ENCODE measurements at regions not wholly inside any gene's neighbourhood (a gene's known extent, or its start where the extent isn't known, plus 50 kb on each side); places are given as distances from the start of the nearest gene placed in this dataset.
A peak's percentile ranks its signal among the peaks of the same experiment; 100 is the strongest.

DNA sequence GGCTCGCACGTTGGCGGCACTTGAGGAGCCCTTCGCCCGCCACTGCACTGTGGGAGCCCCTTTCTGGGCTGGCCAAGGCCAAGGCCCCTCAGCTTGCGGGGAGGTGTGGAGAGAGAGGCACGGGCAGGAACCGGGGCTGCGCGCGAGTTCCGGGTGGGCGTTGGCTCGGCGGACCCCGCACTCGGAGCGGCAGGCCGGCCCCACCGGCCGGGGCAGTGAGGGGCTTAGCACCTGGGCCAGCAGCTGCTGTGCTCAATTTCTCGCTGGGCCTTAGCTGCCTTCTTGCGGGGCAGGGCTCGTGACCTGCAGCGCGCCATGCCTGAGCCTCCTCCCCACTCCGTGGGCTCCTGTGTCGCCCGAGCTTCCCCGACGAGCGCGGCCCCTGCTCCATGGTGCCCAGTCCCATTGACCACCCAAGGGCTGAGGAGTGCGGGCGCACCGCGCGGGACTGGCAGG is 71.6 kb upstream of the CNTN1 start (continued):
- TF ChIP-seq, protein P1, sequence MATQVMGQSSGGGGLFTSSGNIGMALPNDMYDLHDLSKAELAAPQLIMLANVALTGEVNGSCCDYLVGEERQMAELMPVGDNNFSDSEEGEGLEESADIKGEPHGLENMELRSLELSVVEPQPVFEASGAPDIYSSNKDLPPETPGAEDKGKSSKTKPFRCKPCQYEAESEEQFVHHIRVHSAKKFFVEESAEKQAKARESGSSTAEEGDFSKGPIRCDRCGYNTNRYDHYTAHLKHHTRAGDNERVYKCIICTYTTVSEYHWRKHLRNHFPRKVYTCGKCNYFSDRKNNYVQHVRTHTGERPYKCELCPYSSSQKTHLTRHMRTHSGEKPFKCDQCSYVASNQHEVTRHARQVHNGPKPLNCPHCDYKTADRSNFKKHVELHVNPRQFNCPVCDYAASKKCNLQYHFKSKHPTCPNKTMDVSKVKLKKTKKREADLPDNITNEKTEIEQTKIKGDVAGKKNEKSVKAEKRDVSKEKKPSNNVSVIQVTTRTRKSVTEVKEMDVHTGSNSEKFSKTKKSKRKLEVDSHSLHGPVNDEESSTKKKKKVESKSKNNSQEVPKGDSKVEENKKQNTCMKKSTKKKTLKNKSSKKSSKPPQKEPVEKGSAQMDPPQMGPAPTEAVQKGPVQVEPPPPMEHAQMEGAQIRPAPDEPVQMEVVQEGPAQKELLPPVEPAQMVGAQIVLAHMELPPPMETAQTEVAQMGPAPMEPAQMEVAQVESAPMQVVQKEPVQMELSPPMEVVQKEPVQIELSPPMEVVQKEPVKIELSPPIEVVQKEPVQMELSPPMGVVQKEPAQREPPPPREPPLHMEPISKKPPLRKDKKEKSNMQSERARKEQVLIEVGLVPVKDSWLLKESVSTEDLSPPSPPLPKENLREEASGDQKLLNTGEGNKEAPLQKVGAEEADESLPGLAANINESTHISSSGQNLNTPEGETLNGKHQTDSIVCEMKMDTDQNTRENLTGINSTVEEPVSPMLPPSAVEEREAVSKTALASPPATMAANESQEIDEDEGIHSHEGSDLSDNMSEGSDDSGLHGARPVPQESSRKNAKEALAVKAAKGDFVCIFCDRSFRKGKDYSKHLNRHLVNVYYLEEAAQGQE (IDR thresholded peaks at IDR 0.05; ENCODE audit: unreplicated experiment), result no peak
- TF ChIP-seq JUNB (IDR thresholded peaks at IDR 0.05; ENCODE audit: unreplicated experiment), result no peak
- TF ChIP-seq, protein P2, sequence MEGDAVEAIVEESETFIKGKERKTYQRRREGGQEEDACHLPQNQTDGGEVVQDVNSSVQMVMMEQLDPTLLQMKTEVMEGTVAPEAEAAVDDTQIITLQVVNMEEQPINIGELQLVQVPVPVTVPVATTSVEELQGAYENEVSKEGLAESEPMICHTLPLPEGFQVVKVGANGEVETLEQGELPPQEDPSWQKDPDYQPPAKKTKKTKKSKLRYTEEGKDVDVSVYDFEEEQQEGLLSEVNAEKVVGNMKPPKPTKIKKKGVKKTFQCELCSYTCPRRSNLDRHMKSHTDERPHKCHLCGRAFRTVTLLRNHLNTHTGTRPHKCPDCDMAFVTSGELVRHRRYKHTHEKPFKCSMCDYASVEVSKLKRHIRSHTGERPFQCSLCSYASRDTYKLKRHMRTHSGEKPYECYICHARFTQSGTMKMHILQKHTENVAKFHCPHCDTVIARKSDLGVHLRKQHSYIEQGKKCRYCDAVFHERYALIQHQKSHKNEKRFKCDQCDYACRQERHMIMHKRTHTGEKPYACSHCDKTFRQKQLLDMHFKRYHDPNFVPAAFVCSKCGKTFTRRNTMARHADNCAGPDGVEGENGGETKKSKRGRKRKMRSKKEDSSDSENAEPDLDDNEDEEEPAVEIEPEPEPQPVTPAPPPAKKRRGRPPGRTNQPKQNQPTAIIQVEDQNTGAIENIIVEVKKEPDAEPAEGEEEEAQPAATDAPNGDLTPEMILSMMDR (conservative IDR thresholded peaks at IDR 0.05; ENCODE audit: low read depth in 2 of 2), result no peak

DNA sequence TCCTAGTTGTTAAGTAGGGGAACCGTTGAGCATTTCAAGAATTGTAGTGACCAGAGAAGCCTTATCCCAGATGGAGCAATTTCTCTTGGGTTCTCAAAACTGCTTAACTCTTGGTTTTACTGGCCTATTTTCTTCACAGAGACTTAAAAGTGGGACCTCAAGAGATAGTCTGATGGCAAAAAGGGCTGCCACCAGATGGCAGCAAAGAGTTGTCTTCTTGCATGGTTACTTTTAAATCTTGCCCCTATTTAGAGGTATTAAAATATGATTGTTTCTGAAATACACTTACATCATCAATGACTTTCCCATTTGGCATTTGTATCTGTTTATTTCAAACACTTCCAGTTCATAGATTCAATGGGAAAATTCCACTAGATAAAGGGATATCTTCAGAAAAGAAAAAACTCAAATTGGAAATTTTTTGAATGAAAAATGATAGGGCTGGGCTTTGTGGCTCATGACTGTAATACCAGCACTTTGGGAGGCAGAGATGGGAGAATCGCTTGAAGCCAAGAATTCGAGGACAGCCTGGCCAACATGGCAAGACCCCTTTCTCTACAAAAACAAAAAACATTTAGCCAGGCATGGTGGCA is 69.9 kb upstream of the CNTN1 start:
- H3K27me3 ChIP-seq (ENCODE audit: insufficient read depth), result no peaks in the 10 kb centered on the region
- no peak overlapping the region for H3K27ac Mint-ChIP-seq

More for the DNA sequence above, 69.9 kb upstream of the CNTN1 start:
- Mint-ChIP-seq H3K4me1 (no peaks in the 10 kb centered on the region), H3K4me3 (no peak overlapping the region), H3K27me3 (ENCODE audit: insufficient read depth, low read depth, poor library complexity) (peaks cover 4% of the 10 kb centered on the region), H3K9me3 (0 out of 3 replicates have a peak, but pooled peaks cover 4% of the 10 kb centered on the region), H3K36me3 (ENCODE audit: low read depth) (peaks cover 2% of the 10 kb centered on the region; the same call in 1 of the 3 replicates)
- DNase-seq (ENCODE audit: low spot score) (peak; percentile 80), ATAC-seq (peak; percentile 71)
- H3K4me3 ChIP-seq, result no peak overlapping the region
- peaks cover 9% of the 10 kb centered on the region; the same call in 1 of the 2 replicates for H3K9me2 ChIP-seq (ENCODE audit: insufficient read depth)
- no peaks in the 10 kb centered on the region for H3K79me2 ChIP-seq (replicated peaks; ENCODE audit: insufficient read depth)
- H3K4me2 ChIP-seq, result no peak overlapping the region
- no peaks in the 10 kb centered on the region for H4K20me1 ChIP-seq (replicated peaks; ENCODE audit: insufficient read depth)
- H3K27ac ChIP-seq (ENCODE audit: low read depth), result no peak overlapping the region
- TF ChIP-seq CREB1 (CRISPR knock-in tag; IDR thresholded peaks at IDR 0.05; ENCODE audit: low read depth) (no peak), JUNB (IDR thresholded peaks at IDR 0.05; ENCODE audit: unreplicated experiment) (no peak)
- TF ChIP-seq, protein P2 (conservative IDR thresholded peaks at IDR 0.05; ENCODE audit: low read depth in 2 of 2), result peak; percentile 79 to 95
- no peaks in the 10 kb centered on the region for H3K4me1 ChIP-seq (ENCODE audit: insufficient read depth)
- H3F3A ChIP-seq (replicated peaks; ENCODE audit: low read depth), result no peaks in the 10 kb centered on the region
- H2AFZ ChIP-seq, result no peak overlapping the region
- H3K36me3 ChIP-seq (ENCODE audit: insufficient read depth), result no peaks in the 10 kb centered on the region

Measured in GM23338 (cell line).